HCT116 (cell line): ENCODE measurements at regions not wholly inside any gene's neighbourhood (a gene's known extent, or its start where the extent isn't known, plus 50 kb on each side); places are given as distances from the start of the nearest gene placed in this dataset.

Experiments used
- ATAC-seq: fragments of 200-7000 bp; cut with Tn5 transposase; 2 replicates; pipeline ENCODE4 v1.9.1; 2020; ENCODE audit warnings: mild to moderate bottlenecking, moderate library complexity
- BruUV-seq: library from RNA; stranded (reverse); fragments of 400-500 nt; replicated peaks from 2 replicates; lab custom pipeline; 2021; lab: Mats Ljungman, UMichigan
- CTCF ChIA-PET: fragments of 300-600 bp; sonication (Branson Sonifier 250); formaldehyde crosslinking; loops from one replicate; lab custom pipeline; 2021; ENCODE audit warnings: antibody characterized with exemption; lab: Charles Lee
- POLR2A ChIA-PET: fragments of 300-600, 350-600 bp; sonication (Branson Sonifier 250); formaldehyde crosslinking; loops from one replicate; lab custom pipeline; 2021; ENCODE audit warnings: antibody characterized with exemption; lab: Charles Lee
- RAD21 ChIA-PET, 2 experiments: fragments of 300-600 bp; sonication (Branson Sonifier 250); formaldehyde crosslinking; loops; one replicate each; lab custom pipeline; 2023; ENCODE audit warnings: low total read pairs in 2 of 2; ENCODE audit not compliant: uncharacterized antibody in 2 of 2, unreplicated experiment in 2 of 2, low non-redundant PET in 1 of 2; lab: Charles Lee
- DNase-seq: peaks from one replicate; pipeline ENCODE4 v3.0.0-alpha.2; 2010; ENCODE audit warnings: low read depth, low spot score
- H2AFZ ChIP-seq: fragments of 200-600 bp; shearing (Covaris generic), sonication (generic); 2 replicates; pipeline ENCODE4 v1.6.1; 2017; ENCODE audit warnings: low read depth, mixed run types, mixed read lengths, antibody characterized with exemption, low read length; ENCODE audit not compliant: poor library complexity, severe bottlenecking
- H3K27ac ChIP-seq: 2 replicates; pipeline ENCODE4 v1.5.1; 2012; ENCODE audit warnings: low read depth, low read length
- H3K27me3 ChIP-seq: fragments of 200-600 bp; sonication (generic); 2 replicates; pipeline ENCODE4 v1.6.1; 2016; ENCODE audit warnings: mixed run types, low read length, mixed read lengths; ENCODE audit not compliant: insufficient read depth
- H3K36me3 ChIP-seq, 2 experiments: fragments of 200-500 bp in 1 of 2; fragments of 200-600 bp in 1 of 2; sonication (Bioruptor generic) in 1 of 2; sonication (generic) in 1 of 2; 2 replicates each; pipeline versions ENCODE4 v1.5.1 to v1.6.1; 2014 to 2016; ENCODE audit warnings: low read length in 2 of 2, inconsistent platforms in 1 of 2, mixed read lengths in 1 of 2, mixed run types in 1 of 2; ENCODE audit not compliant: insufficient read depth in 2 of 2, control insufficient read depth in 1 of 2
- H3K4me1 ChIP-seq, 2 experiments: fragments of 200-600 bp in 1 of 2; sonication (generic) in 1 of 2; 2 replicates each; pipeline versions ENCODE4 v1.5.1 to v1.6.1; 2012 to 2017; ENCODE audit warnings: low read length in 2 of 2, inconsistent platforms in 1 of 2, mild to moderate bottlenecking in 1 of 2, mixed read lengths in 1 of 2, mixed run types in 1 of 2, moderate library complexity in 1 of 2; ENCODE audit not compliant: insufficient read depth in 2 of 2, control insufficient read depth in 1 of 2
- H3K4me2 ChIP-seq: fragments of 200-600 bp; sonication (generic); 2 replicates; pipeline ENCODE4 v1.6.1; 2017; ENCODE audit warnings: mixed run types, low read length, mixed read lengths
- H3K4me3 ChIP-seq, 2 experiments: fragments of 200-600 bp in 1 of 2; sonication (generic) in 1 of 2; replicated peaks in 1 of 2; 2 replicates each; pipeline ENCODE4 v1.5.1; 2011 to 2016; ENCODE audit warnings: low read length in 2 of 2, control low read depth in 1 of 2, low read depth in 1 of 2, mild to moderate bottlenecking in 1 of 2, mixed read lengths in 1 of 2, mixed run types in 1 of 2
- H3K79me2 ChIP-seq: fragments of 200-600 bp; sonication (generic); 2 replicates; pipeline ENCODE4 v1.6.1; 2017; ENCODE audit warnings: mild to moderate bottlenecking, mixed run types, low read length, moderate library complexity, mixed read lengths; ENCODE audit not compliant: insufficient read depth
- H3K9ac ChIP-seq: fragments of 200-600 bp; sonication (generic); 2 replicates; pipeline ENCODE4 v1.6.1; 2016; ENCODE audit warnings: low read length, mixed read lengths
- H3K9me2 ChIP-seq: fragments of 200-600 bp; sonication (generic), shearing (Covaris generic); 2 replicates; pipeline ENCODE4 v1.6.1; 2017; ENCODE audit warnings: mixed run types, mild to moderate bottlenecking, moderate library complexity; ENCODE audit not compliant: insufficient read depth
- H3K9me3 ChIP-seq, 2 experiments: fragments of 200-500 bp in 1 of 2; fragments of 200-600 bp in 1 of 2; sonication (Bioruptor generic) in 1 of 2; sonication (generic) in 1 of 2; 2 replicates each; pipeline ENCODE4 v1.6.1; 2014 to 2017; ENCODE audit warnings: low read length in 2 of 2, mixed read lengths in 2 of 2, inconsistent platforms in 1 of 2, low read depth in 1 of 2, mild to moderate bottlenecking in 1 of 2, mixed run types in 1 of 2, moderate library complexity in 1 of 2; ENCODE audit not compliant: control insufficient read depth in 1 of 2, insufficient read depth in 1 of 2
- H4K20me1 ChIP-seq: fragments of 200-600 bp; sonication (generic), shearing (Covaris generic); 2 replicates; pipeline ENCODE4 v1.6.1; 2017; ENCODE audit warnings: mixed run types, mild to moderate bottlenecking, moderate library complexity; ENCODE audit not compliant: insufficient read depth
- CBX3 ChIP-seq: IDR thresholded peaks from 2 replicates; pipeline ENCODE4 v1.6.1; 2012; ENCODE audit warnings: low read depth
- CEBPB ChIP-seq: IDR thresholded peaks from 2 replicates; pipeline ENCODE4 v1.6.1; 2012; ENCODE audit warnings: low read depth
- CTCF ChIP-seq, 3 experiments: fragments of 200-600 bp in 1 of 3; sonication (generic) in 1 of 3; IDR thresholded peaks in 2 of 3; conservative IDR thresholded peaks in 1 of 3; 2 replicates each; pipeline ENCODE4 v1.5.1; 2012 to 2017; ENCODE audit warnings: low read depth in 2 of 3, low read length in 2 of 3, antibody characterized with exemption in 1 of 3, borderline replicate concordance in 1 of 3, control low read depth in 1 of 3, mild to moderate bottlenecking in 1 of 3, mixed read lengths in 1 of 3, mixed run types in 1 of 3, moderate library complexity in 1 of 3; ENCODE audit not compliant: insufficient read depth in 1 of 3
- EGR1 ChIP-seq: IDR thresholded peaks from 2 replicates; pipeline ENCODE4 v1.6.1; 2012; ENCODE audit warnings: low read depth
- ELF1 ChIP-seq: IDR thresholded peaks from 2 replicates; pipeline ENCODE4 v1.6.1; 2012; ENCODE audit warnings: low read depth, borderline replicate concordance
- EZH2 ChIP-seq: fragments of 200-600 bp; sonication (generic); IDR thresholded peaks from 2 replicates; pipeline ENCODE4 v1.6.1; 2017; ENCODE audit warnings: antibody characterized with exemption, mixed run types
- EZH2phosphoT487 ChIP-seq: fragments of 200-600 bp; IDR thresholded peaks from 2 replicates; pipeline ENCODE4 v1.6.1; 2018; ENCODE audit warnings: antibody characterized with exemption, borderline replicate concordance
- FOSL1 ChIP-seq: IDR thresholded peaks from 2 replicates; pipeline ENCODE4 v1.6.1; 2012; ENCODE audit warnings: low read depth
- JUND ChIP-seq: IDR thresholded peaks from 2 replicates; pipeline ENCODE4 v1.6.1; 2012
- POLR2A ChIP-seq: IDR thresholded peaks from 2 replicates; pipeline ENCODE4 v1.7.0; 2011; ENCODE audit warnings: borderline replicate concordance; ENCODE audit not compliant: insufficient read depth, insufficient read length; ENCODE audit errors: extremely low read depth
- POLR2AphosphoS5 ChIP-seq: IDR thresholded peaks from 2 replicates; pipeline ENCODE4 v1.6.1; 2011; ENCODE audit warnings: mild to moderate bottlenecking, low read depth, low read length, moderate library complexity
- RAD21 ChIP-seq: IDR thresholded peaks from 2 replicates; pipeline ENCODE4 v1.6.1; 2012; ENCODE audit warnings: low read depth, mild to moderate bottlenecking
- SIN3A ChIP-seq: IDR thresholded peaks from 2 replicates; pipeline ENCODE4 v1.6.1; 2012; ENCODE audit warnings: low read depth
- SP1 ChIP-seq: IDR thresholded peaks from 2 replicates; pipeline ENCODE4 v1.6.1; 2012; ENCODE audit warnings: low read depth
- ZBTB33 ChIP-seq: IDR thresholded peaks from 2 replicates; pipeline ENCODE4 v1.6.1; 2011; ENCODE audit warnings: mild to moderate bottlenecking, low read length, moderate library complexity; ENCODE audit not compliant: insufficient replicate concordance; ENCODE audit errors: extremely low read depth
- ZFX ChIP-seq: fragments of 450-650 bp; IDR thresholded peaks from 2 replicates; pipeline ENCODE4 v1.6.1; 2017
- ZNF274 ChIP-seq: fragments of 200-500 bp; sonication (Bioruptor generic); IDR thresholded peaks from 2 replicates; pipeline ENCODE4 v1.6.1; 2014; ENCODE audit warnings: mild to moderate bottlenecking, low read depth, low read length, inconsistent platforms
- intact Hi-C: fragments of 100-400 bp; cut with micrococcal nuclease; formaldehyde crosslinking; loops from 2 replicates; pipeline ENCODE4 v1.10.0; 2022
- TF ChIP-seq, protein P1 (sequence below): IDR thresholded peaks from 2 replicates; pipeline ENCODE4 v1.6.1; 2012
- TF ChIP-seq, protein P2 (sequence below): IDR thresholded peaks from 2 replicates; pipeline ENCODE4 v1.6.1; 2012

DNA sequence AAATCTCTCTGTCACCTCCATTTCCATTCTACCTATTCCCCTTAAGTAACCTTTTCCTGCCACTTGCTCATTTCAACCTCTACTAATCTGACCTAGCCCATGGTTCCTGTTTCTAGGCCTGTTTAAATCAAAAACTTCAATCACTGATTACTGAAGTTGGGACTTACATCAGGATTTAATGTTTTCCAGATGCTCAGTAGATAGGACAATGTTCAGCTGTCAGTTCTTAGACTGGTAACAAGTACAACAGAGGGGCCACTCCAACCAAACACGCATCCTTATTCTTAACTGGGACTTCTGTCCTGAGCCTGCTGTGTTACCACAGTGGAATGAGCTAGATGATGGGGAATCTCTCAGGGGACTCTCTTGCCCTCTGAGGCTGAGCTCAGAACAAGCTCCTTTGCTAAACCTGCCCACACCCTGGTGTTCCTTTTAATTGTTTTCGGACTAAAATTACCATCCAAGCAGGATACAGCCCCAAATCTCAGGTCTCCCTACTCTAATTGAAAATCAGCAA, 974.6 kb downstream of the TTLL7 start (continued):
- TF ChIP-seq RAD21 (no peak), EZH2phosphoT487 (no peak), POLR2AphosphoS5 (no peak), JUND (no peak)

DNA sequence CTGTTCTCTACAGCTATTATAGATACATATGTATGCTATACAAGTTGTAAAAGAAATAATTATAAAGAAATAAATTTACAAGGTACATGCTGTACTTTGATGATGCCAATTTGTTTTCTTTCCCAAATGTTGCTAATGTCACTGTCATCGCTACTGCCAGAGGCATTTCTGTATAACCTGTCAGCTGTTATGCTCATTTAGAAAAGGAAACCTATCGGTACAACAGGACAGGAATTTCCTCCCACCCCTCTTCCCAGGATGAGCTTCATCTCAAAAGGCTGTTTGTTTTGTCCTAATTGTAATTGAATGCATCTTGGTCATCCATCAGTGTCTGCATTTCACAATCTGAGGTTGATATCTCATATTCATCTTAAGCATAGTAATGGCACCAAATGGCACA, 975.7 kb downstream of the TTLL7 start:
- no peaks in the 10 kb centered on the region for H4K20me1 ChIP-seq
- intact Hi-C loops = no loop called here
- H3K9me3 ChIP-seq = peaks cover 4 to 7% of the 10 kb centered on the region in 2 experiments; a peak in 2 of 4 replicates
- ChIA-PET CTCF (no interaction called here), RAD21 (no interaction called here), POLR2A (no interaction called here)
- no peak overlapping the region for H2AFZ ChIP-seq
- DNase-seq = no peak
- H3K27ac ChIP-seq = no peak overlapping the region
- H3K9me2 ChIP-seq = no peaks in the 10 kb centered on the region
- H3K4me2 ChIP-seq = no peak overlapping the region
- BruUV-seq = no TSS peak
- H3K27me3 ChIP-seq = no peaks in the 10 kb centered on the region
- TF ChIP-seq POLR2A (no peak), EZH2phosphoT487 (no peak), CBX3 (no peak), SIN3A (no peak), ELF1 (no peak), CTCF (IDR thresholded peaks at IDR 0.05 in 2 of 3, conservative IDR thresholded peaks at IDR 0.05 in 1 of 3; ENCODE audit: borderline replicate concordance in 1 of 3, insufficient read depth in 1 of 3, low read depth in 2 of 3, low read length in 2 of 3) (no peak), FOSL1 (no peak), EGR1 (no peak), ZNF274 (no peak), EZH2 (no peak), RAD21 (no peak), ZBTB33 (no peak), ZFX (no peak), SP1 (no peak), CEBPB (no peak)
- TF ChIP-seq, protein P1, sequence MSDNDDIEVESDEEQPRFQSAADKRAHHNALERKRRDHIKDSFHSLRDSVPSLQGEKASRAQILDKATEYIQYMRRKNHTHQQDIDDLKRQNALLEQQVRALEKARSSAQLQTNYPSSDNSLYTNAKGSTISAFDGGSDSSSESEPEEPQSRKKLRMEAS = no peak
- TF ChIP-seq, protein P2, sequence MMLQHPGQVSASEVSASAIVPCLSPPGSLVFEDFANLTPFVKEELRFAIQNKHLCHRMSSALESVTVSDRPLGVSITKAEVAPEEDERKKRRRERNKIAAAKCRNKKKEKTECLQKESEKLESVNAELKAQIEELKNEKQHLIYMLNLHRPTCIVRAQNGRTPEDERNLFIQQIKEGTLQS = no peak
- H3K4me3 ChIP-seq = no peak overlapping the region
- H3K36me3 ChIP-seq = no peaks in the 10 kb centered on the region
- no peaks in the 10 kb centered on the region for H3K79me2 ChIP-seq
- H3K4me1 ChIP-seq = no peaks in the 10 kb centered on the region
- ATAC-seq = no peak
- no peak overlapping the region for H3K9ac ChIP-seq
